Parathyroid adenoma (tissue), 2 donors: ENCODE measurements at regions not wholly inside any gene's neighbourhood (a gene's known extent, or its start where the extent isn't known, plus 50 kb on each side); places are given as distances from the start of the nearest gene placed in this dataset.

Experiments
- H2AFZ ChIP-seq: fragments of 300-600 bp; sonication (generic); one replicate; pipeline ENCODE4 v1.7.0; 2017; ENCODE audit warnings: antibody characterized with exemption, mild to moderate bottlenecking
- H3K27ac ChIP-seq: fragments of 300-600 bp; sonication (generic); one replicate; pipeline ENCODE4 v1.7.0; 2017
- H3K27me3 ChIP-seq: fragments of 300-600 bp; sonication (generic); one replicate; pipeline ENCODE4 v1.7.0; 2017; ENCODE audit warnings: low read length; ENCODE audit not compliant: control insufficient read depth, insufficient read depth
- H3K36me3 ChIP-seq: fragments of 300-600 bp; sonication (generic); one replicate; pipeline ENCODE4 v1.7.0; 2017; ENCODE audit warnings: low read length; ENCODE audit not compliant: control insufficient read depth, insufficient read depth
- H3K4me1 ChIP-seq: fragments of 300-600 bp; sonication (generic); one replicate; pipeline ENCODE4 v1.7.0; 2017; ENCODE audit warnings: control low read depth
- H3K4me2 ChIP-seq: fragments of 300-600 bp; sonication (generic); one replicate; pipeline ENCODE4 v1.7.0; 2017; ENCODE audit warnings: low read length
- H3K4me3 ChIP-seq: fragments of 300-600 bp; sonication (generic); one replicate; pipeline ENCODE4 v1.7.0; 2017; ENCODE audit warnings: low read depth, low read length
- H3K79me2 ChIP-seq: fragments of 300-600 bp; sonication (generic); one replicate; pipeline ENCODE4 v1.7.0; 2017; ENCODE audit warnings: control low read depth
- H3K9ac ChIP-seq: fragments of 300-600 bp; sonication (generic); one replicate; pipeline ENCODE4 v1.7.0; 2017; ENCODE audit warnings: mild to moderate bottlenecking
- H3K9me3 ChIP-seq: fragments of 300-600 bp; sonication (generic); one replicate; pipeline ENCODE4 v1.7.0; 2017; ENCODE audit warnings: low read length; ENCODE audit not compliant: control insufficient read depth
- TF ChIP-seq, protein P1 (sequence below): fragments of 300-600 bp; sonication (generic); IDR thresholded peaks from one replicate; pipeline ENCODE4 v1.7.0; 2017; ENCODE audit warnings: antibody characterized with exemption, mild to moderate bottlenecking
- donor health status: primary hyperparathyroidism.

DNA sequence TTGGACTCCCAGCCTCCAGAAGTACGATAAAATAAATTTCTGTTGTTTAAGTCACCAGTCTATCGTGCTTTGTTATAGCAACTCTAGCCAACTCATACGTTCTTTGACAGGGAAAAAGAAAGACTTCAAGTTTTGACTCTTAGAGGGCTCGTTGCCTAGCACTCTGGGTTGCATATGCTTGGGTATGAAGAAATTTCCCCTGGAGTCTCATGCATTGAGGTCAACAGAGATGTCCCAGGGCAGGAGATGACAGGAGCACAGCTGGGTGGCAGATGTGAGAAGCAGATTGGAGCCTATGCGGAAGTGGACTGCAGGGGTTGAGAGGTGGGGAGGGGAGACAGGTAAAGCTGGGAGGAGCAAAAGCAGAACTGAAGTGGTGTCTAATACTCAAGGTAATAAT, 63.3 kb upstream of the JAZF1 start:
- H2AFZ ChIP-seq = no peak overlapping the region
- H3K4me2 ChIP-seq = no peak overlapping the region
- H3K9ac ChIP-seq = no peak overlapping the region
- H3K4me1 ChIP-seq = no peaks in the 10 kb centered on the region
- no peaks in the 10 kb centered on the region for H3K27me3 ChIP-seq
- no peak overlapping the region for H3K4me3 ChIP-seq
- no peak overlapping the region for H3K27ac ChIP-seq
- H3K79me2 ChIP-seq = no peaks in the 10 kb centered on the region
- TF ChIP-seq, protein P1, sequence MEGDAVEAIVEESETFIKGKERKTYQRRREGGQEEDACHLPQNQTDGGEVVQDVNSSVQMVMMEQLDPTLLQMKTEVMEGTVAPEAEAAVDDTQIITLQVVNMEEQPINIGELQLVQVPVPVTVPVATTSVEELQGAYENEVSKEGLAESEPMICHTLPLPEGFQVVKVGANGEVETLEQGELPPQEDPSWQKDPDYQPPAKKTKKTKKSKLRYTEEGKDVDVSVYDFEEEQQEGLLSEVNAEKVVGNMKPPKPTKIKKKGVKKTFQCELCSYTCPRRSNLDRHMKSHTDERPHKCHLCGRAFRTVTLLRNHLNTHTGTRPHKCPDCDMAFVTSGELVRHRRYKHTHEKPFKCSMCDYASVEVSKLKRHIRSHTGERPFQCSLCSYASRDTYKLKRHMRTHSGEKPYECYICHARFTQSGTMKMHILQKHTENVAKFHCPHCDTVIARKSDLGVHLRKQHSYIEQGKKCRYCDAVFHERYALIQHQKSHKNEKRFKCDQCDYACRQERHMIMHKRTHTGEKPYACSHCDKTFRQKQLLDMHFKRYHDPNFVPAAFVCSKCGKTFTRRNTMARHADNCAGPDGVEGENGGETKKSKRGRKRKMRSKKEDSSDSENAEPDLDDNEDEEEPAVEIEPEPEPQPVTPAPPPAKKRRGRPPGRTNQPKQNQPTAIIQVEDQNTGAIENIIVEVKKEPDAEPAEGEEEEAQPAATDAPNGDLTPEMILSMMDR = no peak
- H3K36me3 ChIP-seq = no peaks in the 10 kb centered on the region
- H3K9me3 ChIP-seq = no peaks in the 10 kb centered on the region

DNA sequence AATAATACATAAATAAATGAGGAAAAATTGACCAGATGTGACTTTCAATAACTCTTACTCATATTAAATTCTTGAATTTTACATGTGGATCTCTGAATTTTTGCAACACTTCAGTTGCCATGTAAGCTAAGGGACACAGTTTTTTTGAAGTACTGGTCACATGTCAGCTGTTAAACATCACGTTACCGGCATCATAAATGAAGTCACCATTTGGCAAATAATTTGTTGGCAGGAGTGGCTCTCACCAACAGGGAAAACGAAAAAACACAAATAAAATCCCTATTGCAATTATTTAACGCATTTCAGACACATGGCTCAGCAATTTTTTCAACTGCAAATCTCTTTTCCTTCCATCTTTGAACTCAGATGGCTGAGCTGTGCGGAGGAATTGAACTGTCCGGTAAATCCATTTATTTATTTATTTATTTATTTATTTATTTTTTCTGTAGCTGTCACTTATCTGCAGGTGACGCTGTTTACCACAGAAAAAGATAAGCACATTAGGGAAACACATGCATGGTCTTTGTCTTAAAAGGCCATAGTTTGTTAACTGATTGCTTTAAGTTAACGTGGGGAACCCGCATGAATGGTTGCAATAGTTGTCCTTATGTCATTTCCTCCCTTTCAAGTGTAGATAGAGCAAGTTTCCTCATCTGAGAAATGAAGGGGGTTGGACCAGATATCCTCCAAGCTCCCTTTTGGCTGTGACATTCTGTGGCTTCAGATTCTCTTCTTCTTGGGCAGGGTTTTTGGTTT, 64.7 kb upstream of the JAZF1 start:
- H2AFZ ChIP-seq = no peak overlapping the region
- H3K27ac ChIP-seq = no peak overlapping the region
- H3K79me2 ChIP-seq = no peaks in the 10 kb centered on the region
- H3K36me3 ChIP-seq = no peaks in the 10 kb centered on the region
- no peaks in the 10 kb centered on the region for H3K9me3 ChIP-seq
- no peaks in the 10 kb centered on the region for H3K4me1 ChIP-seq
- no peak overlapping the region for H3K9ac ChIP-seq
- H3K4me2 ChIP-seq = no peak overlapping the region
- TF ChIP-seq, protein P1 = no peak
- H3K4me3 ChIP-seq = no peak overlapping the region
- no peaks in the 10 kb centered on the region for H3K27me3 ChIP-seq

DNA sequence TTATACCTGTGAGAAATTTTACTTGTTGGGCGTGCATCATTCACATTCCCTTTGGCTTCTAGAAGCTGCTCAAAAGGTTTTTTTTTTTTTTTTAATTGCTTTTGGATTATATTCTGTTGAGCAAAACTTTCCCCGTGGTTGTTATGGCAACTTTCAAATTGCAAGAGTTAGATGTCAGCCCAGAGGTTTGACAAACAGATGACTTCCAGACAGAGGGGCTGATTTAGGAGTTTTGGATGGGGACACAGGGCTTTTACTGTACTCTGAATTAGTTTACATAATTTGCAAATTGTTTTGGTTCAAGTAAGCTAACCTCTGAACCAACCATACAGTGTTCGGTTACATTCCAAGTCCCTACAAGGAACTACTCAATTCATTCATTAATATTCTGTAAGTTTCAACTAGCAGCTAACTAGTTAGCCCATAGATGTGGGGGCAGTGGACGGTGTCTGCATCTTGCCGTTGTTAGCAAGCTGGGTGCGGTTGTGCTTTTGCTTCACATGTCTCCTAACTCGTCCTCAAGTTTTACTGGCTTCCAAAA, 66.4 kb upstream of the JAZF1 start:
- no peaks in the 10 kb centered on the region for H3K9me3 ChIP-seq
- no peak overlapping the region for H2AFZ ChIP-seq
- H3K4me1 ChIP-seq = no peaks in the 10 kb centered on the region
- TF ChIP-seq, protein P1 = no peak
- no peaks in the 10 kb centered on the region for H3K79me2 ChIP-seq
- no peak overlapping the region for H3K4me2 ChIP-seq
- H3K9ac ChIP-seq = no peak overlapping the region
- no peak overlapping the region for H3K4me3 ChIP-seq
- H3K27me3 ChIP-seq = no peaks in the 10 kb centered on the region
- H3K36me3 ChIP-seq = no peaks in the 10 kb centered on the region
- H3K27ac ChIP-seq = no peak overlapping the region

DNA sequence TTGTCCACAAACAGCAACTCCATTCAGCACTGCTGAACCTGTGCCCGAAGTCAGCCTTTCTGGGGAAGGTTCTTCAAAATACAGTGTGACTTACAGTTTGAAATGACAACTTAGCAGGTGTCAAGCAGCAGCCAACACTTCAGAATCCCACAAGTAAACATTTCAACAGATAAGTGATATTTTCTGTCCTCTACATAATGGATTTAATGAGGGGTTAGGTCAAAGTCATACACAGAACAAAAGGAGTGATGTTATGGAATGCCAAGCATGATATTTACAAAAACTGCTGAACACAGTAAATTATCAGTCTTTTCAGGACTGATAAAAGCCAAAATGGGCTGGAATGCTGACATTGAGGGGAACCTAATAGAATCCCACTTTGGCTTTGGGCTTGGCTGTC, 77.6 kb upstream of the JAZF1 start:
- H3K27ac ChIP-seq = no peak overlapping the region
- H3K36me3 ChIP-seq = no peaks in the 10 kb centered on the region
- no peak overlapping the region for H2AFZ ChIP-seq
- H3K9ac ChIP-seq = no peak overlapping the region
- no peak overlapping the region for H3K4me2 ChIP-seq
- no peaks in the 10 kb centered on the region for H3K27me3 ChIP-seq
- H3K79me2 ChIP-seq = no peaks in the 10 kb centered on the region
- no peak overlapping the region for H3K4me3 ChIP-seq
- no peaks in the 10 kb centered on the region for H3K9me3 ChIP-seq
- TF ChIP-seq, protein P1 = no peak
- H3K4me1 ChIP-seq = no peaks in the 10 kb centered on the region

DNA sequence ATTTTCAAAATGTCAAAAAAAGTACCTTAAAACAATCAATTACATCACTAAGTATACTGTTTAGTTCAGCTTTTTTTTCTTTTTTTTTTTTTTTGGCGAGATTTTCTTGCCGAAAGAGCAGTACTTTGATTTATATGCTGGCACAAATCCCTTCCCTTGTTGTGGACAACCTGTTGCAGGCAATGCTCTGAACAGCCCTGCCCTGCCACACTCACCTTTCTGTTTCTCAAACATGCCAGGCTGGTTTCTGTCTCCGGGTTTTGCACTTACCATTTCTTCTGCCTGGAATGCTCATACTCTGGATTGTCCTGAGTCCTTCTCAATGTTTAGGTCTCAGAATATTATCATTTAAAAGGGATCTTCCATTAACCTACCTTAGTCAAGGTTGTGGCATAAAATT, 80.4 kb upstream of the JAZF1 start:
- Histone ChIP-seq H3K4me2 (no peak overlapping the region), H3K79me2 (no peaks in the 10 kb centered on the region)
- TF ChIP-seq, protein P1 = no peak

More for the DNA sequence above, 80.4 kb upstream of the JAZF1 start:
- no peak overlapping the region for H3K4me3 ChIP-seq
- H3K9me3 ChIP-seq = no peaks in the 10 kb centered on the region
- H3K36me3 ChIP-seq = no peaks in the 10 kb centered on the region
- no peaks in the 10 kb centered on the region for H3K27me3 ChIP-seq
- H3K9ac ChIP-seq = no peak overlapping the region
- no peak overlapping the region for H3K27ac ChIP-seq
- no peak overlapping the region for H2AFZ ChIP-seq
- no peaks in the 10 kb centered on the region for H3K4me1 ChIP-seq
